ENCODE measurements at regions not wholly inside any gene's neighbourhood (a gene's known extent, or its start where the extent isn't known, plus 50 kb on each side); places are given as distances from the start of the nearest gene placed in this dataset.
A peak's percentile ranks its signal among the peaks of the same experiment; 100 is the strongest.

DNA sequence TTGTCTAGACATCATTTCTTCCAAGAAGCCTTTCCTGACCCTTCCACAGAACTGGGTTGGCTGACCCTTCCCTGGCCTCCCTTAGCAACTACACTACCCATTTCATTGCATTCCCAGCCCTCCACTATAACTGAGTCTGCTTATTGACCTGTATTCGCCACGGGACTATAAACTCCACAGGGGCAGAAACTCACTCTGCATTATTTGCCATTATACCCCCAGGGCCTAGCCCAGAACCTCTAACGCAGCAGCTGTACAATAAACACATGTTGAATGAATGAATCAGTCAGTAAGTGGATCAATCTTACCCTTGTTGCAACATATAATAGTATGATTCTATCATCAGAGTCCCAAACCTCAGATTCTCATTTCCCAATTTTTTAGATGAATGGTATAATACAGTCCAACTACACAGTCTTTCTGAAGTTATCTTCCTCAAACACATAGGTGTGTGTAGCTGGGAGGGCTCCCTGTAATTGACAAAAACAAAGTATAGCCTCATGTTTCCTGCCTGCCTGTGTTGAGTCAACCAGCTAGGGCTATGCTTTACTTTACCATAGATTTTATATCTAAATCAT lies 209.3 kb downstream of the CHIC2 start:
- no peak for DNase-seq (ENCODE audit: extremely low spot score, unreplicated experiment)
- Mint-ChIP-seq H3K4me3 (ENCODE audit: unreplicated experiment) (no peak overlapping the region), H3K27me3 (ENCODE audit: unreplicated experiment) (no peaks in the 10 kb centered on the region), H3K27ac (ENCODE audit: unreplicated experiment) (peak overlapping the region; percentile 74), H3K36me3 (ENCODE audit: unreplicated experiment) (peaks cover 7% of the 10 kb centered on the region), H3K9me3 (ENCODE audit: unreplicated experiment) (peaks cover 10% of the 10 kb centered on the region), H3K4me1 (ENCODE audit: unreplicated experiment) (peaks cover 72% of the 10 kb centered on the region)
- TF ChIP-seq, protein P1, sequence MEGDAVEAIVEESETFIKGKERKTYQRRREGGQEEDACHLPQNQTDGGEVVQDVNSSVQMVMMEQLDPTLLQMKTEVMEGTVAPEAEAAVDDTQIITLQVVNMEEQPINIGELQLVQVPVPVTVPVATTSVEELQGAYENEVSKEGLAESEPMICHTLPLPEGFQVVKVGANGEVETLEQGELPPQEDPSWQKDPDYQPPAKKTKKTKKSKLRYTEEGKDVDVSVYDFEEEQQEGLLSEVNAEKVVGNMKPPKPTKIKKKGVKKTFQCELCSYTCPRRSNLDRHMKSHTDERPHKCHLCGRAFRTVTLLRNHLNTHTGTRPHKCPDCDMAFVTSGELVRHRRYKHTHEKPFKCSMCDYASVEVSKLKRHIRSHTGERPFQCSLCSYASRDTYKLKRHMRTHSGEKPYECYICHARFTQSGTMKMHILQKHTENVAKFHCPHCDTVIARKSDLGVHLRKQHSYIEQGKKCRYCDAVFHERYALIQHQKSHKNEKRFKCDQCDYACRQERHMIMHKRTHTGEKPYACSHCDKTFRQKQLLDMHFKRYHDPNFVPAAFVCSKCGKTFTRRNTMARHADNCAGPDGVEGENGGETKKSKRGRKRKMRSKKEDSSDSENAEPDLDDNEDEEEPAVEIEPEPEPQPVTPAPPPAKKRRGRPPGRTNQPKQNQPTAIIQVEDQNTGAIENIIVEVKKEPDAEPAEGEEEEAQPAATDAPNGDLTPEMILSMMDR (IDR thresholded peaks at IDR 0.05) = no peak

DNA sequence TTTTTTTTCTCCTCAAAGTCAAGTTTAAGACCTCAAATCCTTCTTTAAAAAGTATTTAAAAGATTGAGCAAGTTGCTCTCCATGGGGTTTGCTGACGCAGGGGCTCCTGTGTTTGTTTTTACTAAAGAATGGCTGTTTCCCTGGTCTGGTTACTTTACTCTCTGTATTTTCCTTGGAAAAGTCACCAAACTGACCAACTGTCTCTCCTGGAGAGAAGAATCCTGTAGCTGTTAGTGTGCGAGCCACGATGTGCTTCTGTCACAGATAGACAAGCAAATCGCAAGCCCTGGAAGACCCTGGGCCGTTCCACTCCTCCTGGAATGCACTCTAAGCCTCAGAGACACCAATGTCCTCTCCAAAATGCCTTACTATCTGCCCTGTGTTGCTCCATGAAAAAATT lies 212.1 kb downstream of the CHIC2 start:
- no peaks in the 10 kb centered on the region for H3K36me3 Mint-ChIP-seq (ENCODE audit: unreplicated experiment)
- peak overlapping the region; percentile 95 for H3K27ac Mint-ChIP-seq (ENCODE audit: unreplicated experiment)
- no peak for DNase-seq (ENCODE audit: extremely low spot score, unreplicated experiment)
- TF ChIP-seq, protein P1 (IDR thresholded peaks at IDR 0.05) = no peak
- H3K27me3 Mint-ChIP-seq (ENCODE audit: unreplicated experiment) = no peaks in the 10 kb centered on the region
- peak overlapping the region; percentile 52 for H3K4me3 Mint-ChIP-seq (ENCODE audit: unreplicated experiment)
- H3K4me1 Mint-ChIP-seq (ENCODE audit: unreplicated experiment) = peaks cover 75% of the 10 kb centered on the region
- no peaks in the 10 kb centered on the region for H3K9me3 Mint-ChIP-seq (ENCODE audit: unreplicated experiment)

DNA sequence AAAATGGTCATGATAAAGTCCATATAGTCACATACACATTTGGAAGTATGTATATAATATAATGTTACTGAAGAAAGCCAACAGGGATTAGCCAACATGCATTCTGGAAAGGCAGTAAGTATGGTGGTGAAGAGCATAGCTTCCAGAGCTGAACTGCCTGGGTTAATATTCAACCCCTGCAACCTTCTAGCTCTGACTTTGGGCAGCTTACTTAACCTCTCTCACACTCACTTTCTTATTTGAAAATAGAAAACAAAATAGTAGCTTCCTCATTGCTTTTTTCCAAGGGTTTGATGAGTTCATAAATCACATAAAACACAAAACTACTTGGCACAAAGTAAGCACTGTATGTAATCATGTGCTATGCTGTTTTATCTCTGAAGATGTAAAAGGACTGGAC lies 216.4 kb downstream of the CHIC2 start:
- Mint-ChIP-seq H3K27ac (ENCODE audit: unreplicated experiment) (no peak overlapping the region), H3K4me3 (ENCODE audit: unreplicated experiment) (no peak overlapping the region), H3K9me3 (ENCODE audit: unreplicated experiment) (no peaks in the 10 kb centered on the region), H3K27me3 (ENCODE audit: unreplicated experiment) (no peaks in the 10 kb centered on the region), H3K4me1 (ENCODE audit: unreplicated experiment) (peaks cover 44% of the 10 kb centered on the region), H3K36me3 (ENCODE audit: unreplicated experiment) (no peaks in the 10 kb centered on the region)
- DNase-seq (ENCODE audit: extremely low spot score, unreplicated experiment) = no peak
- TF ChIP-seq, protein P1 (IDR thresholded peaks at IDR 0.05) = no peak

DNA sequence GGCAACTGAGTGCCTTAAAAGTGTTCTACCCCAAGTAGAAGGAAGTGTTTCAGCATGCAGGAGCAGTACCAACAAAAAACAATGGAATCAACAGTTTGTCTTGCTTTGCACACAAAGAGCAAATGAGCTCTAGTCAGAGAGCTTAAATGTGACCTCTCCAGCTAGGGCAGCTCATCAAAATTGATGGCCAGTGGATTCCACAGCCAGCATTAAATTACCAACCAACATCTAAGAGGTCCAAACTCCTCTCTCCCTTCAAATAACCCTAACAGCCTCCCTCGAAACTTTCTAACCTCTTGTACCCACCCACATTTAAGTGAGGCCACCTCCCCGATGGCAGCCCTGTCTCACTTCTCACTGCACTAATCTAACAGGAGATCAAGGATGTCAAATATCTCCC lies 219.9 kb downstream of the CHIC2 start:
- TF ChIP-seq, protein P1 (IDR thresholded peaks at IDR 0.05) = no peak
- Mint-ChIP-seq H3K4me3 (ENCODE audit: unreplicated experiment) (no peak overlapping the region), H3K9me3 (ENCODE audit: unreplicated experiment) (no peaks in the 10 kb centered on the region), H3K27me3 (ENCODE audit: unreplicated experiment) (no peaks in the 10 kb centered on the region), H3K36me3 (ENCODE audit: unreplicated experiment) (no peaks in the 10 kb centered on the region), H3K4me1 (ENCODE audit: unreplicated experiment) (peaks cover 14% of the 10 kb centered on the region), H3K27ac (ENCODE audit: unreplicated experiment) (no peak overlapping the region)
- no peak for DNase-seq (ENCODE audit: extremely low spot score, unreplicated experiment)

DNA sequence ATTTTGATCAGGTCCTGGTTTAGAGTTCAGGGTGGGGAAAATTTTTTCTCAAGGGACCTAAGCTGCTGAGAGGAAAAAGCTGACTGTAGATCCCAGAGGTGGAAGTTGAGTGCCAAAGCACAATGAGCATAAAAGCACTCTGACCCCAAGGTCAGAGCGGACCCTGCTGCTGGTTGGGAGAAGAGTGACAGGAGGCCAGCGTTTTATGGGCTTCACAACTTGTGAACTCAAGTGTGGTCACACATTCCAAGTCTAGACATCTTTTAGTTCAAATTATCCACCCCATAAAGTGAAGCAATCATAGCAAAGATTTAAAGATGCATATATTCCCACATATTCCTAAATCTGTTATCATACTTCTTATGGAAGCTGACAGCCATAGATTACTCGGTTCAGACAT lies 220.3 kb downstream of the CHIC2 start:
- Mint-ChIP-seq H3K9me3 (ENCODE audit: unreplicated experiment) (no peaks in the 10 kb centered on the region), H3K36me3 (ENCODE audit: unreplicated experiment) (no peaks in the 10 kb centered on the region), H3K27ac (ENCODE audit: unreplicated experiment) (no peak overlapping the region), H3K27me3 (ENCODE audit: unreplicated experiment) (no peaks in the 10 kb centered on the region), H3K4me3 (ENCODE audit: unreplicated experiment) (no peak overlapping the region), H3K4me1 (ENCODE audit: unreplicated experiment) (peaks cover 13% of the 10 kb centered on the region)
- TF ChIP-seq, protein P1 (IDR thresholded peaks at IDR 0.05) = no peak
- no peak for DNase-seq (ENCODE audit: extremely low spot score, unreplicated experiment)
